GM12865 (cell line): ENCODE measurements at regions not wholly inside any gene's neighbourhood (a gene's known extent, or its start where the extent isn't known, plus 50 kb on each side); places are given as distances from the start of the nearest gene placed in this dataset.

Experiments
- DNase-seq: peaks from one replicate; pipeline ENCODE4 v3.0.0; 2010; ENCODE audit warnings: low read depth
- H3K4me3 ChIP-seq: 2 replicates; pipeline ENCODE4 v1.5.1; 2011; ENCODE audit warnings: mild to moderate bottlenecking, low read depth, low read length, control low read depth
- TF ChIP-seq, protein P1 (sequence below): IDR thresholded peaks from 2 replicates; pipeline ENCODE4 v1.5.1; 2011; ENCODE audit warnings: low read length, control low read depth, low read depth, inconsistent platforms; ENCODE audit not compliant: insufficient read depth; ENCODE audit errors: missing control alignments

DNA sequence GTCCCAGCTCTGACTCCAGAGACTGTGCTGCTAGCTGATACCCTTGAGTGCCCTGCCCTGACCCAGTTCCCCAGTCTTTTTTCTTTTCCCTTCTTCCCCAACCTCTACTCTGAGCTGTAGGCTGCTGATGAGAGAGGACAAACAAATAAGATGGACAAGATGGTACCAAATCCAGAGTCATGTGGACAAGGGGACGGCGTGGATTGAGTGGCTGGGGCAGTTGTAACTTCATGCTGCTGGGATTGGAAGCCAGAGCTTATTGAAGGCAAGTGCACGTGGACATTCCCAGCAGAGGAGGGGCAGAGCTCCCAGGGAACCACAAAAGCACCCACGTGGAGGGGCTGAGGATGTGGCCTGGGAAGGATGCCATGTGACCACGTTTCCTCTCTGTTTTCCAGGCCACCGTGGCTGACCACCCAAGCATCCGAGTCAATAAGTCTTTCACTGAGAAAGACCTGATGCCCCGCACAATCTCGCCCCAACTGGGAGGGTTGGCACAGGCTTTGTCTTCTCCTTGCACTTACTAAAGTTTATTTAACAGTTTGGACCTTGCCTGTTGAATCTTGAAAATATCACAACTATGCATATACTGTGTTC, 323.3 kb upstream of the ZNF507 start:
- no peak overlapping the region for H3K4me3 ChIP-seq
- TF ChIP-seq, protein P1, sequence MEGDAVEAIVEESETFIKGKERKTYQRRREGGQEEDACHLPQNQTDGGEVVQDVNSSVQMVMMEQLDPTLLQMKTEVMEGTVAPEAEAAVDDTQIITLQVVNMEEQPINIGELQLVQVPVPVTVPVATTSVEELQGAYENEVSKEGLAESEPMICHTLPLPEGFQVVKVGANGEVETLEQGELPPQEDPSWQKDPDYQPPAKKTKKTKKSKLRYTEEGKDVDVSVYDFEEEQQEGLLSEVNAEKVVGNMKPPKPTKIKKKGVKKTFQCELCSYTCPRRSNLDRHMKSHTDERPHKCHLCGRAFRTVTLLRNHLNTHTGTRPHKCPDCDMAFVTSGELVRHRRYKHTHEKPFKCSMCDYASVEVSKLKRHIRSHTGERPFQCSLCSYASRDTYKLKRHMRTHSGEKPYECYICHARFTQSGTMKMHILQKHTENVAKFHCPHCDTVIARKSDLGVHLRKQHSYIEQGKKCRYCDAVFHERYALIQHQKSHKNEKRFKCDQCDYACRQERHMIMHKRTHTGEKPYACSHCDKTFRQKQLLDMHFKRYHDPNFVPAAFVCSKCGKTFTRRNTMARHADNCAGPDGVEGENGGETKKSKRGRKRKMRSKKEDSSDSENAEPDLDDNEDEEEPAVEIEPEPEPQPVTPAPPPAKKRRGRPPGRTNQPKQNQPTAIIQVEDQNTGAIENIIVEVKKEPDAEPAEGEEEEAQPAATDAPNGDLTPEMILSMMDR, result no peak
- DNase-seq, result no peak

DNA sequence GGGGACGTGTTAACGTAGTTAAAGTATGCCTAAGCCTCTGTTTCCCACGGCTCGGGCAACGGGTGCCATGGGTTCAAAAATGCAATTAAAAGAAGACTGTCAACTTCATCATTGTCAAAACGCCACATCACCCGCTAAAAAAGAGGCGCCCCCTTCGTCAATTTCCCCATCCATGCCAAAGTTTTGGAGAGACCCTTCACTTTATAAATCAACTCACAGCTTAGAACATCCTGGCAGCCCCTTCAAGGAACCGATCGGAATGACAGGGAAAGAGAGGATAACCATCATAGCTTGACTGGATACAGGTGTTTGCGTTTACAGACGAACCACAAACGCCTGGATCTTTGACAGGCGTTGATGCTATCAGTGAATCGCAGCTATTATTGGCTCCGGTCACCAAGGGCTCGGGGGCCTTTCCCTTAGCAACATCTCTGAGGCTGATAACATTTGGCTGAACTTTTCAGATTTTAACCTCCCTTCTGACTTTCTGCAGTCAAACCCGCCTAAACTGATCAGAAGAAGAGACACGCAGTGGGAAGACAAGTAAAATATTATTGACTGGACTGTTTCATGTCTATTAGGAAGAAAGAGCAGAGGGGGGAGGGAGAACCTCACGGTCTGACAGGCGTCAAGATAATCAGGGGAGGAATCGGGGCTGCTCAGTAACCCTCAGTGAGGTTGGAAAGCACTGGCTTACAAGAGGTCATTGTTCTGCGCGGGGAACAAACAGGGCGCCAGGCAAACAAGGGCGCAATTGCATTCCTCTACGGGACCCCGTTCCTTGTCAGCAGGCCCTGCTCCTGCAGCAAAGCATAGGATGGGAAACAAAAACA, 322.5 kb upstream of the ZNF507 start:
- DNase-seq, result no peak
- no peak overlapping the region for H3K4me3 ChIP-seq
- TF ChIP-seq, protein P1, result no peak

GRCh38 chr19:32023564-32023832, 321.9 kb upstream of the ZNF507 start:
- H3K4me3 ChIP-seq, result no peak overlapping the region
- TF ChIP-seq, protein P1, result no peak
- no peak for DNase-seq

DNA sequence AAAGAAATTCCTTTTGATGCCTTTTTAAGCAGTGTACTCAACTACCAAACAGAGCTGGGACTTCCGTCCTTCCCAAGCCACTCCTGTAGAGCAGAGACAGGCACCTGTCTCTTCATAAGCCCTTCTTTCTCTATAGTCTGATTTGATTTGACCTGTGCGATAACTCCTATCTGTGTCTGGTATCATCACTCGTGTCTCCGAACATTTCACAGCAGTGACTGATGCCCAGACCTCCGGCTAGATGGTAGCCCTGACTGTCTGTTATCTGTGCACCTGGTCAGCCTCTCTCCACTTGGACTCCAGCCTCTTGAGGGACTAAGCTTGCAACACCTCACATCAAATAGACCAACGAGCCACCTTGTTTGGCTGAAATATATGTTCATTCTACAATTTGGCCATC, 316.2 kb upstream of the ZNF507 start:
- TF ChIP-seq, protein P1, result no peak
- no peak overlapping the region for H3K4me3 ChIP-seq
- no peak for DNase-seq

DNA sequence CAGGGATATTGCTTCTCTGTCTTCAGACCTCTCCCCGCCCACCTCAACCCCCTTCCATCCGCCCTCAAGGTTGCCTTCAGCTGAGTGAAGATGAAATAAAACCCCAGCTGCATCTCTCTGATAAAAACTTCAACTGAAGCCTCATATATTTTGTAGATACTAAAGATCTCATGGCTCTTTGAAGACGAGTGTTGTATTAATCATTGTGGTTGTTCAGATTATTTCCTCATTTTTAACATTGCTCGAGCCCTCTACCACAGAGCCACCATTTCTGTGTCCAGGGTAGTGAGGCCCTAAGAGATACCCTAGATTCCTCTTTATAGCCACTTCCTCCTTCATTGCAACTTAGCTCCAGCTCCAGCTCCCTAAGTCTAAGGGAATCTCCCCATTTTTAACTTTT, 312.8 kb upstream of the ZNF507 start:
- no peak for DNase-seq
- H3K4me3 ChIP-seq, result no peak overlapping the region
- TF ChIP-seq, protein P1, result no peak

DNA sequence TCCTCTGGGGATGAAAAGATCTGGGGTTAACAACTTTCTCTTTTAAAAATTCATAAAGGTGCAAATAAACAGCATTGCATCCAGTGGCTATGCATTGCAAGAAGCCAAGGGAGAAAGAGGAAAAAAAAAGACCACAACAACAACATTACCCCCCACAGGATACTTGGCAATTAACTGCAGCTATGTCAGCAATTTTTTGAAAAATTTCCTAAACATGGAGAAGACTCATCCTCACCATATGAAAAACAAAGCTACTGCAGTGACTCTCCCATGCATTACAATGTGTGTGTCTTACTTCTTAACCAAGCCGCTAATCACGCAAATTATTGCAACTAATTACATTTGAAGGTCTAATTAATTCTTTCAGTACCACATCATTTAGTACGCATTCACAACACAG, 309.8 kb upstream of the ZNF507 start:
- TF ChIP-seq, protein P1, result no peak
- no peak overlapping the region for H3K4me3 ChIP-seq

More for the DNA sequence above, 309.8 kb upstream of the ZNF507 start:
- no peak for DNase-seq
